B cell (primary cell): ENCODE measurements at regions not wholly inside any gene's neighbourhood (a gene's known extent, or its start where the extent isn't known, plus 50 kb on each side); places are given as distances from the start of the nearest gene placed in this dataset.

ENCODE experiments used
- CTCF ChIP-seq: fragments of 200-600 bp; IDR thresholded peaks from one replicate; pipeline ENCODE4 v1.8.0; 2022; ENCODE audit warnings: antibody characterized with exemption, mild to moderate bottlenecking
- EZH2 ChIP-seq: IDR thresholded peaks from 2 replicates; pipeline ENCODE4 v1.6.1; 2012; ENCODE audit warnings: borderline replicate concordance, low read depth, mild to moderate bottlenecking, moderate library complexity, low read length; ENCODE audit not compliant: insufficient read depth, poor library complexity, severe bottlenecking

- TF ChIP-seq EZH2 = no peak
- TF ChIP-seq CTCF = no peak
Measured at GRCh38 chr2:5102823-5103222, 589.4 kb upstream of the SOX11 start.
